GM18505 (cell line): ENCODE measurements at regions not wholly inside any gene's neighbourhood (a gene's known extent, or its start where the extent isn't known, plus 50 kb on each side); places are given as distances from the start of the nearest gene placed in this dataset.

Experiments used
- ATAC-seq: cut with Tn5 transposase; IDR thresholded peaks from one replicate; pipeline ENCODE4 v1.9.1; 2021; ENCODE audit not compliant: unreplicated experiment
- POLR2A ChIP-seq: IDR thresholded peaks from 4 replicates; pipeline ENCODE4 v1.6.1; 2011; ENCODE audit warnings: borderline replicate concordance; ENCODE audit not compliant: insufficient read depth, insufficient read length; ENCODE audit errors: extremely low read depth

- TF ChIP-seq POLR2A = no peak
- ATAC-seq = no peak
Observed at GRCh38 chr13:63093907-63094469, 1678.3 kb upstream of the PCDH20 start.

GRCh38 chr13:63092456-63092855, 1676.8 kb upstream of the PCDH20 start:
- no peak for ATAC-seq
- no peak for TF ChIP-seq POLR2A

GRCh38 chr13:63090524-63090923, 1674.9 kb upstream of the PCDH20 start:
- no peak for ATAC-seq
- no peak for TF ChIP-seq POLR2A

GRCh38 chr13:63088226-63088625, 1672.6 kb upstream of the PCDH20 start:
- TF ChIP-seq POLR2A = no peak
- no peak for ATAC-seq

GRCh38 chr13:63086286-63086685, 1670.6 kb upstream of the PCDH20 start:
- no peak for TF ChIP-seq POLR2A
- no peak for ATAC-seq

- no peak for ATAC-seq
- TF ChIP-seq POLR2A = no peak
Observed at GRCh38 chr13:63085851-63086250, 1670.2 kb upstream of the PCDH20 start.

- TF ChIP-seq POLR2A = no peak
- ATAC-seq = no peak
Observed at GRCh38 chr13:63081400-63082014, 1665.9 kb upstream of the PCDH20 start.

- no peak for TF ChIP-seq POLR2A
- no peak for ATAC-seq
Observed at GRCh38 chr13:63075126-63075525, 1659.5 kb upstream of the PCDH20 start.

GRCh38 chr13:63050287-63050686, 1634.6 kb upstream of the PCDH20 start:
- no peak for ATAC-seq
- TF ChIP-seq POLR2A = no peak

GRCh38 chr13:63048653-63049052, 1633.0 kb upstream of the PCDH20 start:
- no peak for TF ChIP-seq POLR2A
- ATAC-seq = no peak

GRCh38 chr13:63044589-63045313, 1629.1 kb upstream of the PCDH20 start:
- no peak for TF ChIP-seq POLR2A
- ATAC-seq = no peak

- no peak for TF ChIP-seq POLR2A
- ATAC-seq = no peak
Observed at GRCh38 chr13:63042686-63043085, 1627.0 kb upstream of the PCDH20 start.

- ATAC-seq = no peak
Observed at GRCh38 chr13:63041640-63042414, 1626.2 kb upstream of the PCDH20 start.

More at GRCh38 chr13:63041640-63042414, 1626.2 kb upstream of the PCDH20 start:
- TF ChIP-seq POLR2A = no peak
